ENCODE measurements at regions not wholly inside any gene's neighbourhood (a gene's known extent, or its start where the extent isn't known, plus 50 kb on each side); places are given as distances from the start of the nearest gene placed in this dataset.

DNA sequence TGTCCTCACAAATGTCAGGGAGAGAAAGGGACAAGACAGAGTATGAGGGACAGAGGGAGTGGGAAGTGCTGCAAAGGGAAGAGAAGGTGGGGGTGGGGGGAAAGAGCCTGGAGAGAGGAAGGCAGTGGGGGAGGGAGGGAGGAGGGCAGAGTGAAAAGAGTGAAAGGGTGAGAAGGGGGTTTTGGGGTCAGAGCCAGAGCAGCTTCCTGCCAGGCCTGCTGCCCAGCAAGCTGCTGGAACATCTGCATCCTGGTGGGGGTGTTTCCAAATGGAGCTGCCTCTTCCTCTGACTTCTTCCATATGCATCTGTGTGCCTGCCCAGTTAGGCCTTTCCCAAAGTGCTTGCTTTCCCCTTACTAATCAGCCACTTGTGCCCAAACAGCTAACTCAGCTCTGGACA lies 94.3 kb upstream of the CELF4 start:
- DNase-seq, result no peak

DNA sequence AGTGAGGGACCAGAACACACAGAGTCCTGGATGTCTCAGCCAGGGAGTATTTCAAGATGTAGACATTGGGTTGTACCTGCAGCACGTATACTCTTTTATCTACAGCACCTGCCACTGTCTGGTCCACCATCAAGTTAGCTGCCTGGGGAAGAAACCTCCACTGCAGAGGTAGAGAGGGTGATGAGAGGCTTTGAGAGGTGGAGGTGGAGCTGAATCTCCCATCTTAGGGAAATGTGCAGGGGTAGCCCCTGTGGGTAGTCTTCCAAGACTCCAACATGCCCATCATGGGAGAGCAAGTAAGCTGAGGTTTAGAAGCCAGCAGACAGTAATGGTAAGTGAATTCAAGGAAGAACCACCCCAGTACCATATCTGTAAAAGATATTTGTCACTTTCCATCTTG lies 93.3 kb upstream of the CELF4 start:
- no peak for DNase-seq

DNA sequence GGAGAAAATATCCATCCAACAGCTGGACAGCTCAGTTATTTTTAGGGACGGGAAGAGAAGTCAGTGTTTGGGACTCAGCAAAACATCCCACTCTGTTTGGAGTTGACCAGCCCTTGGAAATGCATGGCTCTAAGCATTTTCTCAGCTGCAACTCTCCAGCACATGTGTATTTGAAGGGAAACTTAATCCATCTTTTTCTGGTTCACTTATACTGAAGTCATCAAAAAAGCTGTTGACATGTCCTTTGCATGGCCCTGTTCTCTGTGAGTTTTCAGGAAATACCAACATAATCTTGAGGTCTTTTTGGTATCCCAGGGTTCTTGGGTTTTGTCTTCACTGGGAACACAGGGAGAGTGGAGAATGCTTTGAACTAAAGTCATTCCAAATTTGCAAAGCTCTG lies 91.9 kb upstream of the CELF4 start:
- no peak for DNase-seq

DNA sequence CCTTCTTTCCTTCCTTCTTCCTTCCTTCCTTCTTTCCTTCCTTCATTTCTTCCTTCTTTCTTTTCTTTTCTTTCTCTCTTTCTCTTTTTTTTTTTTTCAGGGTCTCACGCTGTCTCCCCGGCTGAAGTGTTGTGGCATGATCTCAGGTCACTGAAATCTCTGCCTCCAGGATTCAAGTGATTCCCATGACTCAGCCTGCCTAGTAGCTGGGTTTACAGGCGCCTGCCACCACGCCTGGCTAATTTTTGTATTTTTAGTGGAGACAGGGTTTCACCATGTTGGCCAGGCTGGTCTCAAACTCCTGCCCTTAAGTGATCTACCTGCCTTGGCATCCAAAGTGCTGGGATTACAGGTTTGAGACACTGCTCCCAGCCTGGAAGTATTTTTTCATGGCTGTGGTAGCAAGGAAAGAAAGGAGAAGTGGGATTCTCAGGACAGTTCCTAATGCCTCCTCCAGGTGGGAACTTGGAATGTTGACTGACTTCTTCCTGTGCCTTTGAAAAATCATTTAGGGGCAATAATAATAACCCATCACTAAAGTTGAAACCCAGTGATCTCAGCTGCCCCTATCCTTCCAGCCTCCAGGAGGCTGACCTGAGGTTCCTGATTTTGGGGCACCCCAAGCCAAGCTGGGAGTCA lies 89.3 kb upstream of the CELF4 start:
- DNase-seq, result no peak

DNA sequence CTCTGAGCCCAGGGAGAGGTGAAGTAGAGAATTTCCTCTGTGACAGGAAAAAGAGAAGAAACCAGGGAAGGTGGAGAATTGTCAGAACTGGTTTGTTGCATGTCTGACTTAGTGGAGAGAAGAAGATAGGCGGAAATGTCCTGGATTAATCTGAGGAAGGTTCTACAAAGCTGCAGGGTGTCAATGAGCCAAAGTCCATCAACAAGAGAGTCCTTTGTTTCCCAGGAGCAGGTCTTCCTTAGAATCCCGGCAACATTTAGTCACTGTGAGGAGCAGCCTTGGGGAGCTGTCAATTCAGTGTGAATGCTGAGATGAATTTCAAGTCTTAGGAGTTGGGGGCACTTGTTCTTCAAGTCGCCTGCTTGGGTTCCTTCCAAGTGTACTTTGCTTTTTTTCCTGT lies 88.4 kb upstream of the CELF4 start:
- DNase-seq, result no peak

DNA sequence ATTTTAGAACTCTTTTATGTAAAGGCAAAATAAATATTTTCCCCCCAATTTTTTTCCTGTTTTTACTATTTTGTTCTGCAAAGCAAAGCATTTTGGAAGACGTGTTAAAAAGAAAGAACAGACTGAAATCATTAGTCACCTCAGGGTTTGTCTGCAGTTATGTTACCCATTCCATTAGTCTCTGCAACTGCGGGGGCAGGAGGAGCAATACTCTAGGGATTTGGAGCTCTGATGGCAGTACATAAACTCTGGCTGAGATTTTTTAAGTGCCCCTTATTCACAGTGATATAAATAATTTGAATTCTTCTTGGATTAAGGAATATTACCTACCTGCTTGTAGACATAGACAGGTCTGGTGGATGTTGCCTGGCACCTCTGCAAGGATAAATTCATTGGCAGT lies 88.0 kb upstream of the CELF4 start:
- no peak for DNase-seq

DNA sequence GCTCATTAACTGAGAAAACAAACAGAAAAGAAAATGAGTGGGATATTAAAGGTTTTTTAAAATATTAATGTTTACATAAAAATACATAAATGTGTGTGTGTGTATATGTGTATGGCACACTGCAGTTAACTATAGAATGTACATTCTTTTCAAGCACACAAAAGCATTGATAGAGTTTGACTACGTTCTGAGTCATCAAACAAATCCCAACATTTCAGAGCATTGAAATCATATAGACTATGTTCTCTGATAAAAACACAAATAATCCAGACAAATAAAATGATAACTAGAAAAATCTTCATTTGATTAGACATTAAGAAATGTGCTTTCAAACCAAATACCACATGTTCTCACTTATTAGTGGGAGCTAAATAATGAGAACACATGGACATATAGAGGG lies 84.3 kb upstream of the CELF4 start:
- DNase-seq, result no peak

DNA sequence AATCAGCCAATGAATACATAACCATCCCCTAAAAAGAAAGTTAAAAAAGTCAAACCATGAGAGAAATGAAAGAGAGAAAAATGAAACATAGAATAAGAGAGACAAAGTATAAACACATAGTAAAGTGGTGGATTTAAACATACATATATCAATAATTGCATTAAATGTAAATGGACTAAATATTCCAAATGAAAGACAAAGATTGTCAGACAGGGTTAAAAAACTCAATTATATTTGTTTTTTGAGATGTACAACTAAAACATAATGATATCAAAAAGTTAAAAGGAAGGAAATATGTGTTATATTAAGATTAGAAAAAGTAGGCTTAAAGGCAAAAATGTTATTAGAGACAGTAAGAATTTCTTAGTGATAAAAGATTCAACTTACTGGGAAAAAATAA lies 83.8 kb upstream of the CELF4 start:
- no peak for DNase-seq

DNA sequence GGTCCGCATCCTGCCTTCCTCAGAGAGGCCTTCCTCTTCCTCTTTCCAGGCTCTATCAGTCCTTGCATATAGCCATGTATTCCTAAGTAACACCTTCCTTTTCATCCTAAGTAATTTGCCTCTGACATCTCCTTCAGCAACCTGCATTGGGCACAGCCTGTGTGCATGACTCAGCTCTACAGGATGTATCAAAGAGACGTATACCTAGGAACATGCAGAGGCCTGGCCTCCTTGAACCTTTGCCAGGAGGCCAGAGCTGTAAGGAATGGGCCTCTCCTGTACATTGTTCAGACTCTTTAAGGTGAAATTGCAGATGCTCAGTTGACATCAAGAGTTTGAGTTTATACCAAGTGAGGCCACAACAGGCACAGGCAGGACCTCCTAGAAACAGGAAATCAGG lies 76.0 kb upstream of the CELF4 start:
- DNase-seq, result no peak

DNA sequence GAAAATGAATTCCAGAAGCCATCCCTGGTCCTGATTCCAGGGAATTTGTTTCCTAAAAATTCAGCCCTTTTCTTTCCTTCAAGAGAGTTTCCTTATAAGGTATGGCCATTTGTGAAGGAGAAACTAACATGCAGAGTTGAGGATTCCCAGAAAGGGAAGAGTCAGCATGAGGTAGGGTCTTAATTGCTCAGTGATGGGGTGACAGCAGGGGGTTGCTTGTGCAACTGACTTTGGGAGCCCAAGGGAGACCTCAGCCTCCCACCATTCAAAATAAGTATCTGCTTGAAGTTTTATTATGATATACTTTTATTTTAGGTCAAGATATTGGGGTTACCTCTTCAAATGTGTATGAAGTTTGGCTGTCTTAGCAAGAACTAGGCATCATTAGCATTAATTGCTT lies 74.9 kb upstream of the CELF4 start:
- no peak for DNase-seq

DNA sequence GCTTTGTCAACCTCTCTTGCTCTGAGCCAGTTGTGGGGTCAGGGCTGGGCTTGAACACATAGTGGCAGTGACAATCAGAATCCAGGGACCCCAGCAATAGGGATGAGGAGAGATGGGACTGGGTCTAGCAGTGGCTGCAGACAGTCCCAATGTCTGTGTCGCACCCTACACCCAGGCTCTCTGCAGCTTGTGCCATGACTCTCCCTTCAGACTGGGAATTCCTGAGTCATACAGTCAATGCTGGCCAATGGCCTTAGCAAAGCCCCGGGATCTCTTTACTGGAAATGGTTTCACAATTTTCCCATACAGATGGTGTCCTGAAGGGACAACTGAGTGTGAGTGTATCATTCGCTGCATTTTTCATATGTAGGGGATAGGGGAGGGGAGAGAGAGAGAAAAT lies 74.2 kb upstream of the CELF4 start:
- no peak for DNase-seq

DNA sequence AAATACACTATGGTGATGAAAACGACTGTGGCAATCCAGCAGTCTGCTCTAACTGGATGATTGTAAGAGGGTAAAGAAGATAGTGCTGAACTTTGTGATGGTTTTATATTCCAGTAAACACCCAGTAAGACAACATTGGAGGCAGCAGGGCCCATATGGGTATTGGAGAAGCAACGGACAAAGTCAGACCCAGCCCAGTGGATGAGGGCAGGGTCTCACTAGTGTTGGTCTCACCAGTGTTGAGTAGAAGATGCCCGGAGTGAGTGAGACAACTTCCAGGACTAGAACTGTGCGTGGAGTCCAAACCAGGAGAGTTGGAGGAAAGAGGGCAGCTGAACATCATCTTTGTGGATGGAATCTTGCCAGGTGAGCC lies 71.9 kb upstream of the CELF4 start:
- DNase-seq, result no peak

DNA sequence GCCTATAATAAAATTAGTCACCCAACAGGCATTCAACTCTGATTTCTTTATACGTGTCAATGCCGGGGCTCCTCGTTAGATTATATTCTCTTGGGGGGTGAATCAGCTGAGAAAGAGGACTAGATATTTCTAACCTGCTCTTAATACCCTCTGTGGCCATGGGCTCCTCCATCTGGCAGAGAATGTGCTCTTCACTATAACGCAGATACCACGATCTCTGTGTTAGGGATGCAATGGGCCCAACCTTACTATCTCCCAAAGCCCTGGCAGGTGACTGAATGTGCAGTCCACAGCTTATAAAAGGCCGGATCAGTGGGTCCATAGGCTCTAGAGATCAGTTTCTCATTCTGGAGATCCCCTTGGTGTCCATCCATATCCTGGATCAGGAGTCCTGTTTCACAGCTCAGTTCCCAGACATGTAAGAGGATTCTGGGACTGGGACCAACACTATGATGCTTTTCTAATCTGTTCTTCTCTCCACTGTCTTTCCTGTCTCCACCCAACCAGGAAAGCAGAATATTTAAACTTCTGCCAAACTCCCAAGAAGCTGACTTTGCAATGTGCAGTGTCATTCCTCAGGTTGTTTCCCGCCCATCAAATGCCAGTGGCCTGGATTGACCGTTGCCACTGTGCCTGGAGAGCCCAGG lies 71.4 kb upstream of the CELF4 start:
- no peak for DNase-seq

DNA sequence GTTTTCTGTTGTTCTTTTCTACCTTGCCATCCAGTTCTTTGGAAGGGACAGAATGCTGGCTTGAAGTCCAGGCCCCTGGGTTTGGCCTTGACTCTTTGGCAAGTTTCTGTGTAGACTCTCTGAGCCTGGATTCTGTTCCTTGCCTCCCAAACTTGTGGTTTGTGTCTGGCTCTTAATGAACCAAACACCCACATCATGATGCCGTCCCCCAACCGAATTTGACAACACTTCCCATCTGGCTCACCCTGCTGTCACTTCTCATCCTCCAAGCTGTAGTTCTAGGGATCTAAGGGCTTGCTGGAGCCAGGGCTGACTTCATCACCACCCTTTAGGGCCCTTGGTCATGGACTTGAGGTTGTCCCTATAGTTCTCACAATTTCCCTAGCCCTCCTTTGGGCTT lies 68.9 kb upstream of the CELF4 start:
- DNase-seq, result no peak

DNA sequence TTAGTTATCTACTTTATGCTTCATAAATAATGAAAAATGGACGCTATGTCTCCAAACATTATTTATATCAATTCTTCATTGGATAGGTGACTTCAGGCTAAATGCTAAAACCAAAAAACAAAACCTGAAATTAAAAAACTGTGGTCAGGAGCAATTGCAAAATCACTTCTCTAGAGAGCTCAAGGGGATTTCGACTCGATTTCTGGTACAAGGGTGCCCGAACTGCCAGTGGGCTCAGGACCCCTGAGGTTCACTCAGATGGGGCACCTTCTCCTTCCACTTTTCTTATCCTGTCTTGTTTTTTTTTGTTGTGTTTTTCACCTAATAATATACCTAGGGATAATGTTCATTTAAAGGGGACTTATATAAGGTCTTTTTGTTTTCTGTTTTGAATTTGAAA lies 65.8 kb upstream of the CELF4 start:
- no peak for DNase-seq

DNA sequence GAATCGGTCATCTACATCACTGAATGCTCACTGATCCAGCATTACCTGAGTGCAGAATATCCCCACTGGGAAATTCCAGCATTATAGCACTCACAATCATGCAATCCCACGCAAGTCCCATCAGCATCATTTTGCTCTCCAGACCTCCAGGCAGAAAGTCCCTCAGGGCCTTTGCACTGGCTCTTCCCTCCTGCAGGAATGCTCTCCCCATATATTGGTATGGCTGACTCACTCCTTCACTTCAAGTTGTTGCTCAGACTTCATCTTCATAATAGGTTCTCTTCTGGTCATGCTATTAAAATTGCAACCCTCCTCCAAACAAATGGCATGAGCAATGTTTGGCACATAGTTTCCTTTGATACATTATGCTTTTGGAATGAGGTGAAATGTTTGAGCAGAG lies 64.7 kb upstream of the CELF4 start:
- DNase-seq, result no peak

DNA sequence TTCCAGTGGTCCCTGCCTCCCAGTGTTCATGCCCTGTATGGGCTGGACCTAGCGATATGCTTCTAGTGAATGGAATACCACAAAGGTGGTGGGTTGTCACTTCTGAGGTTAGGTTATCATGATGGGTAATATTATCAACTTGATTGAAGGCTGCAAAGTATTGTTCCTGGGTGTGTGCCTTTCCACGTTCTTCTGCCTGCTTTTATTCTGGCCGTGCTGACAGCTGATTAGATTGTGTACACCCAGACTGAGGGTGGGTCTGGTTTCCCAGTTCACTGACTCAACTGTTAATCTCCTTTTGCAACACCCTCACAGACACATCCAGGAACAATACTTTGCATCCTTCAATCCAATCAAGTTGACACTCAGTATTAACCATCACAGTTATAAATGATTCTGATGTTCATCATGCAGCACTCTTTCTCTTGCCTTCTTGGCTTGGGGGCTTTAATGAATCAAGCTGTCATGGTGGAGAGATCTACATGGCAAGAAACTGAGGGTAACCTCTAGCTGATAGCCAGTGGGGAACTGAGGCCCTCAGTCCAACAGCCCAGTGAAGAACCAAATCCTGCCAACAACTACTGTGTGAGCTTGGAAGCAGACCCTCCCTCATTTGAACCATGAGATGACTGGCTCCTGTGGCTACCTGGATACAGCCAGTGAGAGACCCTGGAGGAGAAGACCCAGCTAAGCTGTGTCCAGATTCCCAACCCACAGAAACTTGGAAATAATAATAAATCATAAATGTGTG lies 63.0 kb upstream of the CELF4 start:
- no peak for DNase-seq

DNA sequence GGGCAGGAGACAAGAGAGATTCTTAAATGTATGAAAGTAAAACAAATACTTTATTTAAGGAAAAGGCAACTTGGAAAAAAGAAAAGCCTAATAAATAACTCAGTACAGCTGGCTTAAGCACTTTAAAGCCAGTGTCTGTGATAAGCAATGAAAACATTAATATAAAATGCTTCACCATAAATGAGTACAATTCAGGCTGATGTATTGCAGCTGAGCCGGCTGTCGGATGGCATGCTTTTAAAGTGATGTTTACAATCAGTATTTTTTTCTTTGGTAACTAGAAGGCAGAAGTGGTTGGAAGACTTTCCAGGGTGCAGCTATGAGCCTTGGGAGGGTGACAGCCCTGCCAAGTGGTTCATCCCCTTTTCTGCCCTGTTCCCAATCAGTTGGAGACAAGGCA lies 58.7 kb upstream of the CELF4 start:
- DNase-seq, result no peak

DNA sequence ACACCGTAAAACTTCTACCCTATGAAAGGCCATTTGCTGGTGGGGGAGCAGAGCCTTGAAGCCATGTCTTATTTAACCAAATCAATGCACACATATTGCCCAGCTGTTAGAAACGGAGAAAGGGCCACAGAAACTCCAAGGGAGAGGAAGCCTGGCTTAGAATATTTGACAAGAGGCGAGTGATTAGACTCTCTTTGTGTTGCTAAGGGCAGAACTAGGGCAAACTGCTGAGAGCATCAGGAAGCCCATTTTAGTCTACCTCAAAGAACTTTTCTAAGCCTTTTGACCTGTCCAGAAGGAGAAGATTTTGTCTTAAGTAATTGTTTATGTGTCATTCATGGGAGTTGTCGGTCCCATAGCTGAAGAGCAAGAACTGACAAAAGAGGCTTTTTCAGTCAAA lies 54.4 kb upstream of the CELF4 start:
- no peak for DNase-seq

DNA sequence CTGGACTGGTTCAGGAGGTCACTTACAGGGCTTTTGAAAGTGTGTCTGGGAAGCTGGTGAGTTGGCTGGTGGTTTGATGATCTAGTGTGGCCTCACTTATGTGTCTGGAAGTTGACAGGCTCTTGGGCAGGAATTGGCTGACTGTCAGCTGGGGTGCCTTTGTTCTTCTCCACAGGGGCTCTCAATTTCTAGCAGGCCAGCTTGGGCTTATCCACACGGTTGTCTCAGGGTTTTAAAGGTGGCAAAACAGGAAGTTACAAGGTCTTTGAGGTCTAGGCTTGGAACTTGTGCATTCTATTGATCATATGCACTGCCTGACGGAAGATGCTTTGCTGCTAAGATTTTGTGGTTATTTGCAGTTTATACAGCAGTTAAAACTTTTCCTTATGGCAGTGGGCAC lies 52.0 kb upstream of the CELF4 start:
- no peak for DNase-seq
